Smooth muscle cell (in vitro differentiated cells): ENCODE measurements at regions not wholly inside any gene's neighbourhood (a gene's known extent, or its start where the extent isn't known, plus 50 kb on each side); places are given as distances from the start of the nearest gene placed in this dataset.
A peak's percentile ranks its signal among the peaks of the same experiment; 100 is the strongest.

Source experiments
- DNase-seq: peaks from one replicate; lab custom pipeline; 2025; ENCODE audit not compliant: unreplicated experiment; lab: John Stamatoyannopoulos, UW
- H2AFZ ChIP-seq: fragments of 200-600 bp; sonication (generic); 2 replicates; pipeline ENCODE4 v1.6.0; 2016; ENCODE audit warnings: antibody characterized with exemption, low read depth, mild to moderate bottlenecking
- H3F3A ChIP-seq: fragments of 200-600 bp; sonication (generic); 2 replicates; pipeline ENCODE4 v1.6.0; 2017; ENCODE audit warnings: antibody characterized with exemption, low read depth
- H3K27ac ChIP-seq: fragments of 200-600 bp; sonication (generic); 2 replicates; pipeline ENCODE4 v1.5.1; 2016; ENCODE audit warnings: low read depth, mild to moderate bottlenecking
- H3K27me3 ChIP-seq: fragments of 200-600 bp; sonication (generic); 2 replicates; pipeline ENCODE4 v1.6.1; 2016; ENCODE audit warnings: low read depth, mild to moderate bottlenecking
- H3K36me3 ChIP-seq: fragments of 200-600 bp; sonication (generic); 2 replicates; pipeline ENCODE4 v1.5.1; 2016; ENCODE audit warnings: low read depth
- H3K4me1 ChIP-seq: fragments of 200-600 bp; sonication (generic); 2 replicates; pipeline ENCODE4 v1.5.1; 2016; ENCODE audit warnings: low read depth
- H3K4me2 ChIP-seq: fragments of 200-600 bp; sonication (generic); 2 replicates; pipeline ENCODE4 v1.6.0; 2016; ENCODE audit warnings: mild to moderate bottlenecking
- H3K4me3 ChIP-seq: fragments of 200-600 bp; sonication (generic); 2 replicates; pipeline ENCODE4 v1.5.1; 2016; ENCODE audit warnings: mild to moderate bottlenecking
- H3K79me2 ChIP-seq: fragments of 200-600 bp; sonication (generic); 2 replicates; pipeline ENCODE4 v1.6.0; 2016; ENCODE audit warnings: low read depth, mild to moderate bottlenecking
- H3K9ac ChIP-seq: fragments of 200-600 bp; sonication (generic); 2 replicates; pipeline ENCODE4 v1.6.0; 2016; ENCODE audit warnings: low read depth
- H3K9me3 ChIP-seq: fragments of 200-600 bp; sonication (generic); replicated peaks from 2 replicates; pipeline ENCODE4 v1.5.1; 2016; ENCODE audit warnings: low read depth
- H4K20me1 ChIP-seq: fragments of 200-600 bp; sonication (generic); 2 replicates; pipeline ENCODE4 v1.6.0; 2016; ENCODE audit warnings: low read depth
- CTCF ChIP-seq: fragments of 200-600 bp; sonication (generic); IDR thresholded peaks from 2 replicates; pipeline ENCODE4 v1.5.1; 2017; ENCODE audit warnings: borderline replicate concordance, mild to moderate bottlenecking, antibody characterized with exemption; ENCODE audit not compliant: insufficient read depth, poor library complexity, severe bottlenecking
- WGBS: methylation state at CpG from one replicate; pipeline ENCODE4 v1.1.7; 2016; ENCODE audit warnings: low lambda C conversion rate; 5-methylcytosine and 5-hydroxymethylcytosine counted together

- no peak overlapping the region for H2AFZ ChIP-seq
- no peaks in the 10 kb centered on the region for H4K20me1 ChIP-seq
- H3K9me3 ChIP-seq, result no peaks in the 10 kb centered on the region
- H3F3A ChIP-seq, result no peaks in the 10 kb centered on the region
- no peak for TF ChIP-seq CTCF
- H3K4me3 ChIP-seq, result no peak overlapping the region
- H3K79me2 ChIP-seq, result no peaks in the 10 kb centered on the region
- H3K27me3 ChIP-seq, result no peaks in the 10 kb centered on the region
- no peaks in the 10 kb centered on the region for H3K4me1 ChIP-seq
- H3K36me3 ChIP-seq, result no peaks in the 10 kb centered on the region
- no peak for DNase-seq
- no peak overlapping the region for H3K27ac ChIP-seq
- no peak overlapping the region for H3K4me2 ChIP-seq
- no peak overlapping the region for H3K9ac ChIP-seq
Observed at GRCh38 chr4:120415896-120416295, 349.2 kb upstream of the MAD2L1 start.

- no peak for TF ChIP-seq CTCF
- Histone ChIP-seq H2AFZ (no peak overlapping the region), H3K27ac (no peak overlapping the region), H3K27me3 (no peaks in the 10 kb centered on the region), H3K9me3 (peaks cover 4% of the 10 kb centered on the region), H3K4me3 (no peak overlapping the region), H3K9ac (no peak overlapping the region), H3K79me2 (no peaks in the 10 kb centered on the region), H3K4me2 (no peak overlapping the region), H3K36me3 (no peaks in the 10 kb centered on the region), H4K20me1 (no peaks in the 10 kb centered on the region), H3F3A (no peaks in the 10 kb centered on the region), H3K4me1 (no peaks in the 10 kb centered on the region)
- no peak for DNase-seq
Observed at GRCh38 chr4:120406960-120407359, 340.3 kb upstream of the MAD2L1 start.

GRCh38 chr4:120403296-120403695 is 336.6 kb upstream of the MAD2L1 start:
- no peak for DNase-seq
- H4K20me1 ChIP-seq, result no peaks in the 10 kb centered on the region
- no peaks in the 10 kb centered on the region for H3K36me3 ChIP-seq
- no peaks in the 10 kb centered on the region for H3K9me3 ChIP-seq
- WGBS, result 95% methylated on average over 2 of the region's 2 CpGs
- no peaks in the 10 kb centered on the region for H3K79me2 ChIP-seq
- H2AFZ ChIP-seq, result no peak overlapping the region
- H3F3A ChIP-seq, result no peaks in the 10 kb centered on the region
- H3K27me3 ChIP-seq, result no peaks in the 10 kb centered on the region
- peaks cover 4% of the 10 kb centered on the region for H3K4me1 ChIP-seq
- no peak overlapping the region for H3K9ac ChIP-seq
- H3K4me2 ChIP-seq, result no peak overlapping the region
- no peak overlapping the region for H3K4me3 ChIP-seq
- no peak overlapping the region for H3K27ac ChIP-seq
- TF ChIP-seq CTCF, result no peak

- Histone ChIP-seq H3K27me3 (no peaks in the 10 kb centered on the region), H3K4me2 (peak overlapping the region; percentile 36), H2AFZ (no peak overlapping the region), H3K4me1 (peaks cover 4% of the 10 kb centered on the region), H3F3A (no peaks in the 10 kb centered on the region), H4K20me1 (no peaks in the 10 kb centered on the region), H3K4me3 (no peak overlapping the region), H3K79me2 (no peaks in the 10 kb centered on the region), H3K36me3 (no peaks in the 10 kb centered on the region), H3K9me3 (no peaks in the 10 kb centered on the region), H3K9ac (no peak overlapping the region), H3K27ac (no peak overlapping the region)
- WGBS, result 77% methylated on average over 4 of the region's 4 CpGs
- no peak for TF ChIP-seq CTCF
- DNase-seq, result no peak
Observed at GRCh38 chr4:120400441-120400840, 333.8 kb upstream of the MAD2L1 start.
